HG03558 (cell line): ENCODE measurements at regions not wholly inside any gene's neighbourhood (a gene's known extent, or its start where the extent isn't known, plus 50 kb on each side); places are given as distances from the start of the nearest gene placed in this dataset.
"Not testable (repeated sequence)": the region's sequence is repeated elsewhere in the genome, so short reads cannot be mapped to it uniquely, and the experiment has no call there.

ENCODE experiments used
- ATAC-seq: cut with Tn5 transposase; IDR thresholded peaks from one replicate; pipeline ENCODE4 v1.9.1; 2021; ENCODE audit warnings: moderate number of reproducible peaks; ENCODE audit not compliant: unreplicated experiment; ENCODE audit errors: extremely low read depth

DNA sequence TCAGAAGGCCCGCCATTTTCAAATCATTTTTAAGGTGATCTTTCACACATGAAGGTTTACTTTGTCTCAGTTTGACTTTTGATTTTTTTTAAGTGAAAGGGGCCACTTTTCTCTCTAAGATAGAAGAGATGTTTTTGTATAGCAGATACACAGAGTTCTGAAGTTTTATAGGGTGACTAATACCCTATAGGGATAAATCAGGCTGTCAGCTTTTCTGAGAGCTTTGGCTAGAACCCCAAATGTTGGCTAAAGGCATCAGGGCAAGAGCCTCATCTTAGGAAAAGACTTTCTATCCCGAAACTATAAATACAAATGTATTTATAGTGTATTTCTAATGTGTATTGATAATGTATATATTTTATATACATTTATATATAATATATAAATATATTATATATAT is 181.4 kb downstream of the TBX18 start:
- ATAC-seq = no peak

GRCh38 chr6:84581494-84582259 is 182.7 kb downstream of the TBX18 start:
- ATAC-seq = no peak

GRCh38 chr6:84579404-84579803 is 185.0 kb downstream of the TBX18 start:
- no peak for ATAC-seq

- no peak for ATAC-seq
These were observed 188.4 kb downstream of the TBX18 start for GRCh38 chr6:84576029-84576428.

DNA sequence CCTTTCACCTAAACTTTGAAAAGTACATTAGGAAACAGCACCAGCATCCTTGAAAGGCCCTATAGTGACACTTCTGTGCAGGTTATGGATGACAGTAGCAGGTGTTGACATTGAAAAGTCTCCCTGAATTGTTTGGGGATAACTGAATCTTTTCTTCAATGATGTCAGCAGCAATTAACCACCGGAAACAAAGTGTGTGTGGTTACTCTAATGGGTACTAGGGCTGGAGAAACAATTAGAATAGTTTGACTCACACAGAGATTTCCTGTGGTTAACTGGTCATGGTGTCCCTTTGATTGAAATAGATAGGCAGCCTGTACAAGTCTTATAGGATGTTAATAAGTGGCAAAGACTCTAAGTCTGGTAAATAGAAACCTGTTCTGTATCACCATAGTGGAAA is 189.1 kb downstream of the TBX18 start:
- ATAC-seq = peak; percentile 97

DNA sequence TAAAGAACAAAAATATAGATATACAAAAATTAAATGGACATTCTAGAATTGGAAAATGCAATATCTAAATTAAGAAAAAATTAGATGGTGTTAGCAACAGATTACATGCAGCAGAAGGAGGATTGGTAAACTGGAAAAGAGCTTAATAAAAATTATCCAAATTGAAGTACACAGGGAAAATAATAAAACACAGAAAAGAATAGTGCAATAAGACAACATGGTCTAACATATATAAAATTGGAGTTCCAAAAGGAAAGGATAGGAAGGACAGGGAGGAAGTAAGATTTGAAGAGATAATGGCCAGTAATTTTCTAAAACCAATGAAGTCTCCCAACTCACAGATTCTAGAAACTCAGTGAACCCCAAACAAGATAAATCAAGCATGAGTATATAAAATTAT is 194.5 kb downstream of the TBX18 start:
- ATAC-seq = no peak

DNA sequence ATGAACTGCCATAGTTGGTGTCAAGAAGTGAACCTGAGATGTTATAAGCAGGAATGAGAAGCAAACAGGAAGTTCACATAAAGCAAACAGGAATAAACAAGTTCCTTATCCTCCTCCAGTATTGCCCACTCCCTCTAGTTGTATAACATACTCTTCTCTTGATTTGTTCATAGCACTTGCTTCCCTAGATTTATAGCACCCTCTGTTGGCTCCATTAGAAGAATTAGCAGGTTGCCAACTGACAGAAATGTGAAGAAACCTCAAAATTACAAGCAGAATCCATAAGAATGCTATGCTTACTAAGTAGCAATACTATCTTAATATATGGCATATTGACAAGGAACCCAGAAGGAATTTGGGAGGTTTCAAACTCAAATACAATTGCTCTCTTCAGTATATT is 195.4 kb downstream of the TBX18 start:
- ATAC-seq = no peak

- ATAC-seq = not testable (repeated sequence)
These were observed 198.7 kb downstream of the TBX18 start for GRCh38 chr6:84565718-84566117.

DNA sequence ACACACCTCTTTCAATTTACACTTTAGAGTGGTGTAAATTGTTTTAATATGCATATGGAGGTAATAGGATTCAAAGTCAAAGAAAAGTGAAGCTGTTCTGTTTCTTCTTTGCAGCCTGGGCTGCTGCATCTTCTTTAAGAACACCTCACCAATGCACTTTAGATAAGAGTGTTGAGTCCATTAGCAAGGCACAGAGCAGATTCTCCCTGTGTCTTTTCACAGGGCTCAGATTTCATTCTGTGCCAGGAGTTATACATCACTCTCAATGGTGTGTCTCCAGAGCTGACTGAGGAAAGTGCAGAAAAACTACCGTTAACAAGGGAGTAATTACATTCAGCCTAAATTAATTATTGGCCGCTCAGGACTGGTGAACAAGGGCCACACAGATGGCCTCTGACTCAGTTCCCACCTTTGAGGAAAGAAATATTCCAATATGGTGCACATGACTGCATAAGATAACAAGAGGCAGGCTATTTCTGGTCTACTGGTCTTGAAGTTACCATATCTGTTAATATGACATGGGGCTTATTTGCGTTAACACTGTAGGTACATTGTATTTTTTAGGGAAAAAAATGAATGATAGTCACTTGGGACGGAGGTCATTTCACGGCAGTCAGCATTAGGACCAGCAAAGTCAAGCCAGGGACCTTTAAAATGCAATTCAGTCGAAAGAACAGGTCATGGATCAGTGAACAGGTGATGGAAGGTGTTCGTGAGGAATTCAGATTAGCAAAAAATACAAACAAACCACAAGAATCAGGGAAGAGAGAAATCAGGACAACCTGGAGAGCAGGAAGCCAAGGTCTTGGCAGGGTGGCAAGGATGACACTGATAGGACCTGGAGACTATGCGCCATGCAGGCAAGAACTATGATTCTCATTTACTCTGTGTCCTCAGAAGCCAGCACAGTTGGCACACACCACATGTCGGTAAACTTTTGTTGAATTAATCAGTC is 203.7 kb downstream of the TBX18 start:
- no peak for ATAC-seq

GRCh38 chr6:84556541-84557335 is 207.7 kb downstream of the TBX18 start:
- no peak for ATAC-seq

- ATAC-seq = no peak
These were observed 209.7 kb downstream of the TBX18 start for GRCh38 chr6:84554706-84555105.

GRCh38 chr6:84554074-84554473 is 210.3 kb downstream of the TBX18 start:
- ATAC-seq = no peak

GRCh38 chr6:84553527-84553926 is 210.9 kb downstream of the TBX18 start:
- no peak for ATAC-seq

- no peak for ATAC-seq
These were observed 212.6 kb downstream of the TBX18 start for GRCh38 chr6:84551797-84552196.

- no peak for ATAC-seq
These were observed 214.5 kb downstream of the TBX18 start for GRCh38 chr6:84549917-84550316.

- no peak for ATAC-seq
These were observed 217.0 kb downstream of the TBX18 start for GRCh38 chr6:84547341-84547801.

- no peak for ATAC-seq
These were observed 217.9 kb downstream of the TBX18 start for GRCh38 chr6:84546427-84546914.

DNA sequence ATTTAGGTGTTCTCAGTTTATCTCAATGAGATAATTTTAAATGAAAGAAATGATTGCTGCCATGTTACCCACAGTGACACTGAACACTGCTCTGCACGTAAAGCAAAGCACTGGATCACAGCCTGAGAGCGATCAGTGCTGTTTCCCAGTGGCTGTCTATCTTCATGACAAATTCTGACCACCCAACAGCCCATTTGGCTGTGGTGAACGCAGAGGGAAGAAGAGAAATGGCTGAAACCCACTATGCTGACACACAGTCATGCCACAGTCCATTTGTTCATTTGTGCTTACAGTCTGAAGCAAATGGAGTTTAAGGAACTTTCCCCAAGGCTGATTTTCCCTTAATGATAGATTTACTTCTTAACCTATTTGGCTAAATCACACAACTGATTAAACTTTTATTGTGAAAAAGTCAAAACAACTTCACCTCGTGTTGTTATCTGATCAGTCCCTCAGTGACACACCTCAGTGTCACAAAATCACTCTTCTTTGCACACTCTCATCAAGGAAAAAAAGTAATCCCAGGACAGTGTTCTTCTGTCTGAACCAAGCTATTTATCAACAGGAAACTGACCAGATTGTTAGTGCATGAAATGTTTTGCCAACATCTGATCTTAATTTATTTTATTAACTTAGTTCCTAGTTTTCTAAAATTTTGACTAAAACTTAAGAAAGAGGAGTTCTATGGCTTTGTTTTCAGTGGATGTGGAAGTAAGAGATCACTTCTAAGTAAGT is 225.1 kb downstream of the TBX18 start:
- ATAC-seq = no peak

DNA sequence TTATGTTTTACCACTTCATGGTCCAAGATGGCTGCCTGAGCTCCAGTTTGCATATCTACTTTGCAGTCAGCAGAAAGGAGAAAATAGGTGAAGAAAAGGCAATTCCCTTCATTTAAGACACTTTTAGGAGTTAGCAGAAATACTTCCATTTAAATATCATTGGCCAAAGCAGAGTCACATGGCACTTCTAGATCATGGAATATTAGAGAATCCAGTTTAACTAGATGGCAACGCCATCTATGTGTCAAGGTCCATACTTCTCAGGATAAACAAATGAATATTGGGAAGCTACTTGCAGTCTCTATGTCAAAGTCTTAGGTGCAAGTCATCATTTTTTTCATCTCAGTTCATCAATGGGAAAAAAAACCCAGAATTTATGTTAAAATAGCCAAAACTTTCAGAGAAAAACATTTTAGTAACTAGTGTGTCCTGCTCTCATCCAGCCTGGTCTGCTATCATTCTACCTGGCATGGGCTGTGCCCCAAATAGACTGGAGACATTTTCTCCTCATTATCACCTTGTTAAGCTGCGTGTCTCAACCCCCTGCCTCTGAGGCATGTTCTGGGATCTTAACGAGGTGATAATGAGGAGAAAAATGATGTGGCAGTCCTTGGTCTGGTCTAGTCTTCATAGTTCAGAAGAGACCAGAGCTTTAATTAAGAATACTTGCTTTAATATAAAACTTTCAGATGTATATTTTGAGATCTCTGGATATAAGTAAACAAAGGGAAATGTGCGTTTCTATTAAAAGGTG is 227.3 kb downstream of the TBX18 start:
- no peak for ATAC-seq
